CD1c-positive myeloid dendritic cell (primary cell): ENCODE measurements at regions not wholly inside any gene's neighbourhood (a gene's known extent, or its start where the extent isn't known, plus 50 kb on each side); places are given as distances from the start of the nearest gene placed in this dataset.

ENCODE experiments used
- DNase-seq: peaks from one replicate; pipeline ENCODE4 v3.0.0-alpha.2; 2016; ENCODE audit errors: extremely low spot score

- no peak for DNase-seq
These were observed 1666.0 kb downstream of the EFNB2 start for GRCh38 chr13:104869501-104869900.

GRCh38 chr13:104868806-104869205 lies 1666.7 kb downstream of the EFNB2 start:
- no peak for DNase-seq

- DNase-seq, result no peak
These were observed 1679.9 kb downstream of the EFNB2 start for GRCh38 chr13:104855581-104855980.

- no peak for DNase-seq
These were observed 1680.8 kb downstream of the EFNB2 start for GRCh38 chr13:104854698-104855097.

- DNase-seq, result no peak
These were observed 1681.5 kb downstream of the EFNB2 start for GRCh38 chr13:104854007-104854406.

- no peak for DNase-seq
These were observed 1687.5 kb downstream of the EFNB2 start for GRCh38 chr13:104847922-104848321.

GRCh38 chr13:104843401-104843800 lies 1692.1 kb downstream of the EFNB2 start:
- no peak for DNase-seq

- no peak for DNase-seq
These were observed 1694.4 kb downstream of the EFNB2 start for GRCh38 chr13:104841110-104841509.

GRCh38 chr13:104837756-104838155 lies 1697.7 kb downstream of the EFNB2 start:
- no peak for DNase-seq

GRCh38 chr13:104833221-104833620 lies 1702.2 kb downstream of the EFNB2 start:
- DNase-seq, result no peak

GRCh38 chr13:104832231-104832630 lies 1703.2 kb downstream of the EFNB2 start:
- no peak for DNase-seq

- DNase-seq, result no peak
These were observed 1703.6 kb downstream of the EFNB2 start for GRCh38 chr13:104831831-104832230.

- no peak for DNase-seq
These were observed 1711.8 kb downstream of the EFNB2 start for GRCh38 chr13:104823709-104824108.

- DNase-seq, result no peak
These were observed 1712.4 kb downstream of the EFNB2 start for GRCh38 chr13:104823071-104823470.

- DNase-seq, result no peak
These were observed 1718.2 kb downstream of the EFNB2 start for GRCh38 chr13:104817271-104817670.

- DNase-seq, result no peak
These were observed 1718.7 kb downstream of the EFNB2 start for GRCh38 chr13:104816726-104817125.

GRCh38 chr13:104810242-104810641 lies 1725.2 kb downstream of the EFNB2 start:
- DNase-seq, result no peak

GRCh38 chr13:104809483-104809882 lies 1726.0 kb downstream of the EFNB2 start:
- DNase-seq, result no peak

- no peak for DNase-seq
These were observed 1730.1 kb downstream of the EFNB2 start for GRCh38 chr13:104805346-104805745.

- no peak for DNase-seq
These were observed 1732.9 kb upstream of the SLC10A2 start for GRCh38 chr13:104799152-104799551.

- DNase-seq, result no peak
These were observed 1732.3 kb upstream of the SLC10A2 start for GRCh38 chr13:104798486-104798885.

- DNase-seq, result no peak
These were observed 1730.4 kb upstream of the SLC10A2 start for GRCh38 chr13:104796581-104796980.

- no peak for DNase-seq
These were observed 1719.7 kb upstream of the SLC10A2 start for GRCh38 chr13:104785952-104786351.

- DNase-seq, result no peak
These were observed 1718.7 kb upstream of the SLC10A2 start for GRCh38 chr13:104784891-104785290.

- DNase-seq, result no peak
These were observed 1716.5 kb upstream of the SLC10A2 start for GRCh38 chr13:104782741-104783140.
